Ishikawa (cell line): ENCODE measurements at regions not wholly inside any gene's neighbourhood (a gene's known extent, or its start where the extent isn't known, plus 50 kb on each side); places are given as distances from the start of the nearest gene placed in this dataset.

Experiments
- CEBPB ChIP-seq: IDR thresholded peaks from 2 replicates; pipeline ENCODE4 v1.6.1; 2012
- CREB1 ChIP-seq: IDR thresholded peaks from 2 replicates; pipeline ENCODE4 v1.6.1; 2012; ENCODE audit warnings: low read depth
- EGR1 ChIP-seq: IDR thresholded peaks from 2 replicates; pipeline ENCODE4 v1.6.1; 2012
- EP300 ChIP-seq: IDR thresholded peaks from 2 replicates; pipeline ENCODE4 v1.6.1; 2012; ENCODE audit warnings: borderline replicate concordance
- FOXM1 ChIP-seq: IDR thresholded peaks from 2 replicates; pipeline ENCODE4 v1.6.1; 2012; ENCODE audit warnings: low read depth, borderline replicate concordance
- MAX ChIP-seq: IDR thresholded peaks from 2 replicates; pipeline ENCODE4 v1.6.1; 2012
- NFIC ChIP-seq: IDR thresholded peaks from 2 replicates; pipeline ENCODE4 v1.6.1; 2012
- RAD21 ChIP-seq: IDR thresholded peaks from 2 replicates; pipeline ENCODE4 v1.6.1; 2012; ENCODE audit warnings: low read depth
- REST ChIP-seq: IDR thresholded peaks from 2 replicates; pipeline ENCODE4 v1.6.1; 2012; ENCODE audit warnings: low read depth, mild to moderate bottlenecking
- TAF1 ChIP-seq: IDR thresholded peaks from 2 replicates; pipeline ENCODE4 v1.6.1; 2012; ENCODE audit warnings: low read depth, mild to moderate bottlenecking
- TCF12 ChIP-seq: IDR thresholded peaks from 2 replicates; pipeline ENCODE4 v1.6.1; 2012; ENCODE audit warnings: low read depth
- TEAD4 ChIP-seq: IDR thresholded peaks from 2 replicates; pipeline ENCODE4 v1.6.1; 2012
- USF1 ChIP-seq: IDR thresholded peaks from 2 replicates; pipeline ENCODE4 v1.6.1; 2012
- YY1 ChIP-seq: IDR thresholded peaks from 2 replicates; pipeline ENCODE4 v1.6.1; 2012; ENCODE audit warnings: low read depth
- ZBTB7A ChIP-seq: IDR thresholded peaks from 2 replicates; pipeline ENCODE4 v1.6.1; 2012; ENCODE audit warnings: low read depth

GRCh38 chr4:151459375-151459774 is 50.4 kb downstream of the FHIP1A start:
- TF ChIP-seq ZBTB7A (no peak), TEAD4 (no peak), FOXM1 (no peak), EGR1 (no peak), TCF12 (no peak), USF1 (0 out of 2 replicates have a peak, but pooled peaks have one; percentile 14), YY1 (no peak)

- TF ChIP-seq REST (no peak), NFIC (peak; percentile 9; the same call in 1 of the 2 replicates)
Measured at GRCh38 chr4:151460434-151460833, 51.5 kb downstream of the FHIP1A start.

- TF ChIP-seq CREB1 = no peak
- no peak for TF ChIP-seq TEAD4
- TF ChIP-seq TCF12 = no peak
- no peak for TF ChIP-seq YY1
- TF ChIP-seq REST = no peak
- TF ChIP-seq FOXM1 = no peak
- no peak for TF ChIP-seq USF1
- no peak for TF ChIP-seq CEBPB
- TF ChIP-seq EGR1 = no peak
- no peak for TF ChIP-seq RAD21
- no peak for TF ChIP-seq NFIC
- no peak for TF ChIP-seq ZBTB7A
- no peak for TF ChIP-seq MAX
- TF ChIP-seq EP300 = no peak
- TF ChIP-seq TAF1 = no peak
Measured at GRCh38 chr4:151462554-151462953, 53.6 kb downstream of the FHIP1A start.

- no peak for TF ChIP-seq REST
- no peak for TF ChIP-seq NFIC
- TF ChIP-seq CEBPB = peak; percentile 95
- TF ChIP-seq TEAD4 = peak; percentile 65
- TF ChIP-seq EGR1 = no peak
- no peak for TF ChIP-seq YY1
- no peak for TF ChIP-seq USF1
Measured at GRCh38 chr4:151468715-151469696, 60.0 kb downstream of the FHIP1A start.
